H9 (cell line): ENCODE measurements at regions not wholly inside any gene's neighbourhood (a gene's known extent, or its start where the extent isn't known, plus 50 kb on each side); places are given as distances from the start of the nearest gene placed in this dataset.

Experiments
- DNase-seq: peaks from one replicate; pipeline ENCODE4 v3.0.0-alpha.2; 2017
- H2AFZ ChIP-seq: one replicate; pipeline ENCODE4 v1.6.1; 2013; ENCODE audit warnings: mild to moderate bottlenecking, low read length, control low read depth, moderate library complexity
- H2AK5ac ChIP-seq: 2 replicates; pipeline ENCODE4 v1.6.1; 2013; ENCODE audit warnings: low read length, control low read depth, mixed read lengths; ENCODE audit not compliant: insufficient read length
- H2BK120ac ChIP-seq: one replicate; pipeline ENCODE4 v1.6.1; 2013; ENCODE audit warnings: low read depth, mild to moderate bottlenecking, low read length, control low read depth, inconsistent platforms; ENCODE audit not compliant: poor library complexity, severe bottlenecking
- H2BK12ac ChIP-seq: 2 replicates; pipeline ENCODE4 v1.6.1; 2013; ENCODE audit warnings: low read length, control low read depth, mixed read lengths, low read depth; ENCODE audit not compliant: insufficient read length
- H2BK15ac ChIP-seq: 2 replicates; pipeline ENCODE4 v1.6.1; 2013; ENCODE audit warnings: low read depth, low read length, control low read depth
- H2BK20ac ChIP-seq: one replicate; pipeline ENCODE4 v1.6.1; 2013; ENCODE audit warnings: low read depth, mild to moderate bottlenecking, low read length, control low read depth, inconsistent platforms; ENCODE audit not compliant: poor library complexity, severe bottlenecking
- H2BK5ac ChIP-seq: 2 replicates; pipeline ENCODE4 v1.6.1; 2013; ENCODE audit warnings: low read length, control low read depth, mixed read lengths; ENCODE audit not compliant: insufficient read length
- H3K14ac ChIP-seq: 2 replicates; pipeline ENCODE4 v1.6.1; 2013; ENCODE audit warnings: low read length, control low read depth; ENCODE audit not compliant: insufficient read depth
- H3K18ac ChIP-seq: 2 replicates; pipeline ENCODE4 v1.6.1; 2013; ENCODE audit warnings: low read depth, mild to moderate bottlenecking, mixed read lengths, low read length, control low read depth; ENCODE audit not compliant: insufficient read length
- H3K23ac ChIP-seq: 2 replicates; pipeline ENCODE4 v1.6.1; 2013; ENCODE audit warnings: low read length, control low read depth, mixed read lengths, low read depth; ENCODE audit not compliant: insufficient read length
- H3K23me2 ChIP-seq: 2 replicates; pipeline ENCODE4 v1.6.1; 2013; ENCODE audit warnings: low read depth, mild to moderate bottlenecking, mixed read lengths, low read length, control low read depth; ENCODE audit not compliant: insufficient read length, poor library complexity, severe bottlenecking
- H3K27ac ChIP-seq: 2 replicates; pipeline ENCODE4 v1.5.1; 2013; ENCODE audit warnings: low read length, control low read depth, mixed read lengths, low read depth; ENCODE audit not compliant: insufficient read length
- H3K27me3 ChIP-seq: 2 replicates; pipeline ENCODE4 v1.6.1; 2013; ENCODE audit warnings: low read length, control low read depth, inconsistent platforms; ENCODE audit not compliant: insufficient read depth
- H3K4ac ChIP-seq: 2 replicates; pipeline ENCODE4 v1.6.1; 2013; ENCODE audit warnings: low read depth, mild to moderate bottlenecking, control low read depth, inconsistent platforms, low read length, moderate library complexity
- H3K4me1 ChIP-seq: 2 replicates; pipeline ENCODE4 v1.6.1; 2013; ENCODE audit warnings: low read length, control low read depth, inconsistent platforms; ENCODE audit not compliant: insufficient read depth
- H3K4me2 ChIP-seq: 2 replicates; pipeline ENCODE4 v1.6.1; 2013; ENCODE audit warnings: low read length, control low read depth, mixed read lengths; ENCODE audit not compliant: insufficient read length, insufficient read depth
- H3K56ac ChIP-seq: 2 replicates; pipeline ENCODE4 v1.6.1; 2013; ENCODE audit warnings: low read depth, mild to moderate bottlenecking, mixed read lengths, low read length, control low read depth; ENCODE audit not compliant: insufficient read length
- H3K79me1 ChIP-seq: 2 replicates; pipeline ENCODE4 v1.6.1; 2013; ENCODE audit warnings: low read depth, mild to moderate bottlenecking, moderate library complexity, low read length, control low read depth, inconsistent platforms; ENCODE audit not compliant: insufficient read depth, poor library complexity, severe bottlenecking
- H3K79me2 ChIP-seq: 2 replicates; pipeline ENCODE4 v1.6.1; 2013; ENCODE audit warnings: low read length, control low read depth, inconsistent platforms; ENCODE audit not compliant: insufficient read depth
- H3K9ac ChIP-seq: 2 replicates; pipeline ENCODE4 v1.6.1; 2013; ENCODE audit warnings: low read length, control low read depth, mixed read lengths; ENCODE audit not compliant: insufficient read length; ENCODE audit errors: extremely low read depth
- H3K9me3 ChIP-seq: one replicate; pipeline ENCODE4 v1.6.1; 2013; ENCODE audit warnings: low read depth, low read length, inconsistent platforms; ENCODE audit not compliant: control insufficient read depth
- H3T11ph ChIP-seq: one replicate; pipeline ENCODE4 v1.6.1; 2013; ENCODE audit warnings: mild to moderate bottlenecking, low read length, control low read depth, inconsistent platforms
- H4K20me1 ChIP-seq: one replicate; pipeline ENCODE4 v1.6.1; 2013; ENCODE audit not compliant: control insufficient read depth, insufficient read length, insufficient read depth
- H4K5ac ChIP-seq: 2 replicates; pipeline ENCODE4 v1.6.1; 2013; ENCODE audit warnings: low read depth, mild to moderate bottlenecking, mixed read lengths, low read length, control low read depth; ENCODE audit not compliant: insufficient read length
- H4K8ac ChIP-seq: replicated peaks from 2 replicates; pipeline ENCODE4 v1.6.1; 2013; ENCODE audit warnings: low read length, control low read depth, mixed read lengths, low read depth; ENCODE audit not compliant: insufficient read length
- H4K91ac ChIP-seq: 2 replicates; pipeline ENCODE4 v1.6.1; 2013; ENCODE audit warnings: low read depth, mild to moderate bottlenecking, moderate library complexity, mixed read lengths, low read length, control low read depth; ENCODE audit not compliant: insufficient read length
- H3K27ac Mint-ChIP-seq, 3 experiments: 2 replicates in 2 of 3; 3 replicates in 1 of 3; pipeline ENCODE4 v1.8.0; 2020 to 2021; ENCODE audit warnings: mixed read lengths in 3 of 3, mild to moderate bottlenecking in 1 of 3, moderate library complexity in 1 of 3
- H3K27me3 Mint-ChIP-seq: 2 replicates; pipeline ENCODE4 v1.8.0; 2021; ENCODE audit warnings: low read depth, mild to moderate bottlenecking, moderate library complexity, mixed read lengths
- H3K36me3 Mint-ChIP-seq, 3 experiments: 2 replicates in 2 of 3; 3 replicates in 1 of 3; pipeline ENCODE4 v1.8.0; 2020 to 2021; ENCODE audit warnings: low read depth in 3 of 3, mixed read lengths in 3 of 3; ENCODE audit not compliant: insufficient read depth in 1 of 3
- H3K4me1 Mint-ChIP-seq, 2 experiments: 2 replicates each; pipeline ENCODE4 v1.8.0; 2020; ENCODE audit warnings: mixed read lengths in 2 of 2
- H3K4me3 Mint-ChIP-seq, 2 experiments: 2 replicates in 1 of 2; 3 replicates in 1 of 2; pipeline ENCODE4 v1.8.0; 2020 to 2021; ENCODE audit warnings: mild to moderate bottlenecking in 2 of 2, mixed read lengths in 2 of 2, moderate library complexity in 1 of 2
- H3K9me3 Mint-ChIP-seq, 2 experiments: 2 replicates in 1 of 2; 3 replicates in 1 of 2; pipeline ENCODE4 v1.8.0; 2020; ENCODE audit warnings: mild to moderate bottlenecking in 2 of 2, mixed read lengths in 2 of 2, moderate library complexity in 1 of 2
- WGBS: extraction: QIAGEN DNeasy Blood & Tissue Kit; methylation state at CpG from one replicate; pipeline ENCODE4 v1.1.7; 2013; ENCODE audit warnings: missing lambda C conversion rate, low lambda C conversion rate, mixed read lengths; ENCODE audit not compliant: insufficient read length; ENCODE audit errors: extremely low coverage; 5-methylcytosine and 5-hydroxymethylcytosine counted together
- TF ChIP-seq, protein P1 (sequence below): fragments of 200-600 bp; sonication (generic); conservative IDR thresholded peaks from 3 replicates; pipeline ENCODE4 v1.8.0; 2021; ENCODE audit warnings: antibody characterized with exemption, mild to moderate bottlenecking

DNA sequence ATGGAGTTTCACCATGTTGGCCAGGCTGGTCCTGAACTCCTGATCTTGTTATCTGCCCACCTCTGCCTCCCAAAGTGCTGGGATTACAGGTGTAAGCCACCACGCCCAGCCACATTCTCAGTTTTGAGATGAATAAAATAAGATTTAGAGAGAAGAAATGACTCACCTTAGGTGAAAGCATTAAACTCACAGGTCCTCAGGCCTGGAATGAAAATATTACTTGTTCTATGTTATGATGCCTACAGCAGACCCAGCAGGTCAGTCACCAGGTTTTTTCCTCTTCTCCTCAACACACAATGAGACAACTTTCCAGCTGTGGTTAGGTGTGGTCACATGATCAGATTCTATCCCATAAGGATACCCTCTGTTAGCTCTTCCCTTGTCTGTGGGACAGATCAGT lies 150.3 kb downstream of the C16orf95 start:
- Histone ChIP-seq H3K4ac (no peak overlapping the region), H2AFZ (no peak overlapping the region), H2BK15ac (no peak overlapping the region), H2BK5ac (no peak overlapping the region), H3K4me2 (no peak overlapping the region), H4K5ac (no peak overlapping the region), H3K79me2 (no peaks in the 10 kb centered on the region), H3K23me2 (no peaks in the 10 kb centered on the region), H2AK5ac (no peak overlapping the region), H3K9ac (no peak overlapping the region), H3T11ph (no peak overlapping the region), H4K8ac (no peak overlapping the region), H3K79me1 (no peaks in the 10 kb centered on the region), H4K20me1 (no peaks in the 10 kb centered on the region), H4K91ac (no peak overlapping the region), H3K4me1 (no peaks in the 10 kb centered on the region), H3K27ac (no peak overlapping the region), H3K56ac (no peak overlapping the region), H3K9me3 (no peaks in the 10 kb centered on the region), H3K23ac (no peak overlapping the region), H3K18ac (no peak overlapping the region), H3K27me3 (no peaks in the 10 kb centered on the region), H2BK20ac (no peak overlapping the region), H3K14ac (no peak overlapping the region), H2BK12ac (no peak overlapping the region), H2BK120ac (no peak overlapping the region)
- TF ChIP-seq, protein P1, sequence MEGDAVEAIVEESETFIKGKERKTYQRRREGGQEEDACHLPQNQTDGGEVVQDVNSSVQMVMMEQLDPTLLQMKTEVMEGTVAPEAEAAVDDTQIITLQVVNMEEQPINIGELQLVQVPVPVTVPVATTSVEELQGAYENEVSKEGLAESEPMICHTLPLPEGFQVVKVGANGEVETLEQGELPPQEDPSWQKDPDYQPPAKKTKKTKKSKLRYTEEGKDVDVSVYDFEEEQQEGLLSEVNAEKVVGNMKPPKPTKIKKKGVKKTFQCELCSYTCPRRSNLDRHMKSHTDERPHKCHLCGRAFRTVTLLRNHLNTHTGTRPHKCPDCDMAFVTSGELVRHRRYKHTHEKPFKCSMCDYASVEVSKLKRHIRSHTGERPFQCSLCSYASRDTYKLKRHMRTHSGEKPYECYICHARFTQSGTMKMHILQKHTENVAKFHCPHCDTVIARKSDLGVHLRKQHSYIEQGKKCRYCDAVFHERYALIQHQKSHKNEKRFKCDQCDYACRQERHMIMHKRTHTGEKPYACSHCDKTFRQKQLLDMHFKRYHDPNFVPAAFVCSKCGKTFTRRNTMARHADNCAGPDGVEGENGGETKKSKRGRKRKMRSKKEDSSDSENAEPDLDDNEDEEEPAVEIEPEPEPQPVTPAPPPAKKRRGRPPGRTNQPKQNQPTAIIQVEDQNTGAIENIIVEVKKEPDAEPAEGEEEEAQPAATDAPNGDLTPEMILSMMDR = no peak
- Mint-ChIP-seq H3K27me3 (peaks cover 4% of the 10 kb centered on the region; the same call in 1 of the 2 replicates), H3K4me3 (no peak overlapping the region), H3K9me3 (peaks cover 2 to 3% of the 10 kb centered on the region in 2 experiments; a peak in 3 of 5 replicates), H3K4me1 (no peaks in the 10 kb centered on the region; a peak in 1 of 4 replicates), H3K27ac (no peak overlapping the region; a peak in 1 of 7 replicates), H3K36me3 (no peaks in the 10 kb centered on the region; a peak in 1 of 7 replicates)
- DNase-seq = no peak
- no CpG with 5 or more reads among the region's 1 CpG for WGBS
